Activated naive CD4-positive, alpha-beta T cell treated with anti-CD3 and anti-CD28 coated beads, Interleukin-2, amount 50 U/mL, for 72 hours (primary cell): ENCODE measurements at regions not wholly inside any gene's neighbourhood (a gene's known extent, or its start where the extent isn't known, plus 50 kb on each side); places are given as distances from the start of the nearest gene placed in this dataset.

ENCODE experiments used
- ATAC-seq, 2 donors: fragments of 150-1000 bp; cut with Tn5 transposase; 2 replicates each; pipeline ENCODE4 v1.10.0; 2021; ENCODE audit warnings: mild to moderate bottlenecking in 2 of 2, moderate library complexity in 2 of 2
- DNase-seq, 2 donors: peaks; one replicate each; pipeline ENCODE4 v3.0.0; 2021 to 2022; ENCODE audit warnings: low spot score in 2 of 2
- H3K27ac Mint-ChIP-seq, 2 donors: one replicate each; pipeline ENCODE4 v1.8.0; 2022; ENCODE audit warnings: mild to moderate bottlenecking in 2 of 2, mixed read lengths in 2 of 2
- H3K36me3 Mint-ChIP-seq, 2 donors: one replicate each; pipeline ENCODE4 v1.8.0; 2022; ENCODE audit warnings: mixed read lengths in 2 of 2
- H3K9me3 Mint-ChIP-seq, 2 donors: one replicate each; pipeline ENCODE4 v1.8.0; 2022; ENCODE audit warnings: mixed read lengths in 2 of 2

- H3K27ac Mint-ChIP-seq, result no peak overlapping the region
- DNase-seq (no peak), ATAC-seq (no peak)
- H3K9me3 Mint-ChIP-seq, result peaks cover 0 to 3% of the 10 kb centered on the region in 2 donors
- H3K36me3 Mint-ChIP-seq, result no peaks in the 10 kb centered on the region
These were observed 188.8 kb upstream of the FOXF1 start for GRCh38 chr16:86321491-86321890.

GRCh38 chr16:86322283-86322682, 188.0 kb upstream of the FOXF1 start:
- H3K9me3 Mint-ChIP-seq, result peaks cover 0 to 3% of the 10 kb centered on the region in 2 donors
- no peak overlapping the region for H3K27ac Mint-ChIP-seq
- DNase-seq, result no peak
- no peaks in the 10 kb centered on the region for H3K36me3 Mint-ChIP-seq
- no peak for ATAC-seq

GRCh38 chr16:86322806-86323205, 187.5 kb upstream of the FOXF1 start:
- Mint-ChIP-seq H3K27ac (no peak overlapping the region), H3K9me3 (peaks cover 0 to 3% of the 10 kb centered on the region in 2 donors), H3K36me3 (no peaks in the 10 kb centered on the region)
- ATAC-seq, result no peak
- no peak for DNase-seq

GRCh38 chr16:86324320-86324719, 186.0 kb upstream of the FOXF1 start:
- no peak for DNase-seq
- no peak for ATAC-seq
- Mint-ChIP-seq H3K36me3 (no peaks in the 10 kb centered on the region), H3K9me3 (peaks cover 0 to 3% of the 10 kb centered on the region in 2 donors), H3K27ac (no peak overlapping the region)

- ATAC-seq (no peak), DNase-seq (no peak)
- Mint-ChIP-seq H3K27ac (no peak overlapping the region), H3K36me3 (no peaks in the 10 kb centered on the region), H3K9me3 (peaks cover 0 to 3% of the 10 kb centered on the region in 2 donors)
These were observed 185.0 kb upstream of the FOXF1 start for GRCh38 chr16:86325360-86325759.

- H3K36me3 Mint-ChIP-seq, result no peaks in the 10 kb centered on the region
- no peak for ATAC-seq
- DNase-seq, result no peak
- H3K27ac Mint-ChIP-seq, result no peak overlapping the region
- H3K9me3 Mint-ChIP-seq, result peaks cover 0 to 3% of the 10 kb centered on the region in 2 donors
These were observed 184.4 kb upstream of the FOXF1 start for GRCh38 chr16:86325895-86326294.

GRCh38 chr16:86327321-86327720, 183.0 kb upstream of the FOXF1 start:
- DNase-seq (no peak), ATAC-seq (no peak)
- Mint-ChIP-seq H3K9me3 (peaks cover 0 to 3% of the 10 kb centered on the region in 2 donors), H3K27ac (no peak overlapping the region), H3K36me3 (no peaks in the 10 kb centered on the region)

- no peak overlapping the region for H3K27ac Mint-ChIP-seq
- DNase-seq (no peak), ATAC-seq (no peak)
- H3K36me3 Mint-ChIP-seq, result no peaks in the 10 kb centered on the region
- peaks cover 0 to under 1% of the 10 kb centered on the region in 2 donors for H3K9me3 Mint-ChIP-seq
These were observed 179.4 kb upstream of the FOXF1 start for GRCh38 chr16:86330906-86331305.

- no peak for ATAC-seq
- Mint-ChIP-seq H3K9me3 (peaks cover 0 to 4% of the 10 kb centered on the region in 2 donors), H3K27ac (no peak overlapping the region), H3K36me3 (peaks cover 0 to 5% of the 10 kb centered on the region in 2 donors)
- no peak for DNase-seq
These were observed 176.2 kb upstream of the FOXF1 start for GRCh38 chr16:86334079-86334635.

GRCh38 chr16:86335266-86336172, 174.8 kb upstream of the FOXF1 start:
- ATAC-seq, result no peak
- Mint-ChIP-seq H3K27ac (no peak overlapping the region), H3K36me3 (peaks cover 0 to 5% of the 10 kb centered on the region in 2 donors), H3K9me3 (peaks cover 0 to 4% of the 10 kb centered on the region in 2 donors)
- no peak for DNase-seq

- Mint-ChIP-seq H3K36me3 (peaks cover 0 to 5% of the 10 kb centered on the region in 2 donors), H3K27ac (no peak overlapping the region), H3K9me3 (peaks cover 0 to 4% of the 10 kb centered on the region in 2 donors)
- no peak for ATAC-seq
- no peak for DNase-seq
These were observed 173.2 kb upstream of the FOXF1 start for GRCh38 chr16:86337138-86337537.

GRCh38 chr16:86337581-86338402, 172.5 kb upstream of the FOXF1 start:
- ATAC-seq (no peak), DNase-seq (no peak)
- Mint-ChIP-seq H3K27ac (peak overlapping the region in 1 of 2 donors; percentile 54), H3K9me3 (peaks cover 0 to 4% of the 10 kb centered on the region in 2 donors), H3K36me3 (peaks cover 0 to 5% of the 10 kb centered on the region in 2 donors)

- peak in 1 of 2 donors; percentile 32 for ATAC-seq
- Mint-ChIP-seq H3K27ac (peak overlapping the region in 1 of 2 donors; percentile 54), H3K36me3 (peaks cover 0 to 5% of the 10 kb centered on the region in 2 donors), H3K9me3 (peaks cover 0 to 4% of the 10 kb centered on the region in 2 donors)
- DNase-seq, result no peak
These were observed 171.8 kb upstream of the FOXF1 start for GRCh38 chr16:86338403-86339115.

- Mint-ChIP-seq H3K9me3 (peaks cover 0 to 4% of the 10 kb centered on the region in 2 donors), H3K27ac (no peak overlapping the region), H3K36me3 (peaks cover 0 to 5% of the 10 kb centered on the region in 2 donors)
- ATAC-seq (no peak), DNase-seq (no peak)
These were observed 168.0 kb upstream of the FOXF1 start for GRCh38 chr16:86342161-86342834.

GRCh38 chr16:86343027-86343795, 167.1 kb upstream of the FOXF1 start:
- Mint-ChIP-seq H3K27ac (no peak overlapping the region), H3K36me3 (peaks cover 0 to 2% of the 10 kb centered on the region in 2 donors), H3K9me3 (peaks cover 0 to 3% of the 10 kb centered on the region in 2 donors)
- ATAC-seq (no peak), DNase-seq (no peak)
